GM12872 (cell line): ENCODE measurements at regions not wholly inside any gene's neighbourhood (a gene's known extent, or its start where the extent isn't known, plus 50 kb on each side); places are given as distances from the start of the nearest gene placed in this dataset.

Experiments used
- TF ChIP-seq, protein P1 (sequence below): IDR thresholded peaks from 3 replicates; pipeline ENCODE4 v1.5.1; 2011; ENCODE audit warnings: low read depth, mild to moderate bottlenecking, low read length, moderate library complexity; ENCODE audit not compliant: insufficient read depth

DNA sequence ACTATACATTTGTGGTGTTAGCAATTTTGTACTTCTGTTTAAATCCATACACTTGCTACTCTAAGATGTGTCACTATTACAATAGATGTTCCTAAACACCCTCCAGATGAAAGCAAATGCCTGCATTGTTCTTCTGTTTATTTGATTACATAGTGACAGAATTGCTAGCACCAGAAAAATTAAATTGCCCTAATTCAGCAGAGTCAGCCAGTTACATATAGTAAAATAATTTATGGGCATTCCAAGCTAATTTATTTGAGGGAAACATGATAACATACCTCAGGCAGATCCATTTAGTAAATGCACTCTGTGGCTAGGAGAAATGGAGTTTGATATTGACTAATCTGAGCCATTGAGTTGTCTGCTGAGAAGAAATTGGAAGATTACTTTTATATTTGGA, 347.1 kb upstream of the FSIP2 start:
- TF ChIP-seq, protein P1, sequence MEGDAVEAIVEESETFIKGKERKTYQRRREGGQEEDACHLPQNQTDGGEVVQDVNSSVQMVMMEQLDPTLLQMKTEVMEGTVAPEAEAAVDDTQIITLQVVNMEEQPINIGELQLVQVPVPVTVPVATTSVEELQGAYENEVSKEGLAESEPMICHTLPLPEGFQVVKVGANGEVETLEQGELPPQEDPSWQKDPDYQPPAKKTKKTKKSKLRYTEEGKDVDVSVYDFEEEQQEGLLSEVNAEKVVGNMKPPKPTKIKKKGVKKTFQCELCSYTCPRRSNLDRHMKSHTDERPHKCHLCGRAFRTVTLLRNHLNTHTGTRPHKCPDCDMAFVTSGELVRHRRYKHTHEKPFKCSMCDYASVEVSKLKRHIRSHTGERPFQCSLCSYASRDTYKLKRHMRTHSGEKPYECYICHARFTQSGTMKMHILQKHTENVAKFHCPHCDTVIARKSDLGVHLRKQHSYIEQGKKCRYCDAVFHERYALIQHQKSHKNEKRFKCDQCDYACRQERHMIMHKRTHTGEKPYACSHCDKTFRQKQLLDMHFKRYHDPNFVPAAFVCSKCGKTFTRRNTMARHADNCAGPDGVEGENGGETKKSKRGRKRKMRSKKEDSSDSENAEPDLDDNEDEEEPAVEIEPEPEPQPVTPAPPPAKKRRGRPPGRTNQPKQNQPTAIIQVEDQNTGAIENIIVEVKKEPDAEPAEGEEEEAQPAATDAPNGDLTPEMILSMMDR, result no peak

DNA sequence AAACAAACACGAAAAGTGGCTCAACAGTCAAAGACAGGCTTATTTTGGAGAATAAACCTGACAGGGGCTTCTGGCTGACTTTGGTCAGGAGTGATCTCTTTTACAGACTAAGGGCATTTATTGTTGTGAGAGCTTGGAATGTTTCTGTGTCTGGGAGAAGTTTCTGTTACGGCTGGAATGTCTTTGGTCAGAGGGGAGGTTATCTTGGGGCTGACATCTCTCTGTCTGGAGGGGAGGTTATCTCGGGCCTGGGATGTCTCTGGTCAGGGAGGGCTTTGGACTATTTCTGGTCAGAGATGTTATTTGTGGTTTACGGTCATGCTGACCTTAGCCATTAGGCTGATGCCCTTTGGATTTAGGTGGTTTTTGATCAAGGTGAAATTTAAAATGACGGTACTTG, 345.5 kb upstream of the FSIP2 start:
- TF ChIP-seq, protein P1, result no peak

DNA sequence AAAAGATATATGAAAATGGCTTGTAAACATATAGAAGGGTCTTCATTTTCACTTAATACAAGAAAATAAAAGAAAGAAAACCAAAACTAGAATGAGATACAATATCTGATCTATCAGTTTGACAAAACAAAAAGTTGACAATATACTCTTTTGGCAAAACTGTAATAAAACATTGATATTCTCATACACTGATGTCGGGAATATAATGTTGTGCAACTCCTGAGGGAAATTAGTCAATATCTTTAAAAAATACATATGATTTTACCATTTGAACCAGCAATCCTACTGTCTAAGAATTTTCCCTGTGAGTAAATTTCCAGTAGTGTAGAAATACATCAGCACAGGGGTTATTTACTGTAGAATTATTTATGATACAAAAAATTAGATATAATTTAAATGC, 336.1 kb upstream of the FSIP2 start:
- TF ChIP-seq, protein P1, result no peak

GRCh38 chr2:185404578-185404977, 334.0 kb upstream of the FSIP2 start:
- TF ChIP-seq, protein P1, result no peak

GRCh38 chr2:185417111-185417510, 321.5 kb upstream of the FSIP2 start:
- TF ChIP-seq, protein P1, result no peak

DNA sequence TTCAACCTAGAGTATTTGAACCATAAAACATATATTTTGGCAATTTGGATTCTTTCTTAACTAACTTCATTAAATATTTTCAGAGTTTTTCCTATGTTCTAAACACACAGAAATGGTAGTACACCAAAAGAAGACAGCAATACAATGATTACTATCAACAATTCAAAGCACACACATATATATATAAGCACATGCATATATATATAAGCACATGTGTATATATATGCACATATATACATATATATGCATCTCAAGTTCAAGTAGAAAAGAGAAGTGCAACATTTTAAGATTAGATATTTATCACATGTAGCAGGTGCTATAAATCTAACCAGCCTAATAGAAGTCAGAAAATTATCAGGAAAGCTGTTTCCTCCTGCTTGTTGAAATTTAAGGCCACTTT, 320.9 kb upstream of the FSIP2 start:
- TF ChIP-seq, protein P1, result no peak

DNA sequence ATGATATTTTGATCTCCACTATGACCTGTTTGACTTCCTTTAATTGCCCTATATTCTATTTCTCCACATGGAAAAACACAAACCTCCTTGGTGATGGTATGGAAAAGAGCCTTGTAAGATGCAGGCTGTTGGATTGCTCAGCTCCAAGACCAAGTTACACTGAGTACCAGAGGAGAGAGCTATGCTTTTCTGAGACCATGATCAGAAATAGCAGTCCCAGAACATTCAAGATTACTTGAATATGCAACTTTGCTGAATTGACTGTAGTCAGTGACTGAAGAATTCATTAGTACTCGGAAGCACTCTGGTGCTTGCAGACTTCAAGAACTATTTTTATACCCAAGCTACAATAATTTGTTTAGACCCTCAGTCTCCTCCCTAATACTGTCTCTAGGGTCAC, 310.6 kb upstream of the FSIP2 start:
- TF ChIP-seq, protein P1, result no peak

- TF ChIP-seq, protein P1, result no peak
Measured at GRCh38 chr2:185433824-185434223, 304.8 kb upstream of the FSIP2 start.
